Psoas muscle (tissue), 7 donors: ENCODE measurements at regions not wholly inside any gene's neighbourhood (a gene's known extent, or its start where the extent isn't known, plus 50 kb on each side); places are given as distances from the start of the nearest gene placed in this dataset.

Experiments
- ATAC-seq, 4 donors: fragments of 200-7000 bp; cut with Tn5 transposase; one replicate each; pipeline ENCODE4 v1.9.1; 2020; ENCODE audit warnings: moderate library complexity in 3 of 4, mild to moderate bottlenecking in 2 of 4
- DNase-seq, 2 donors: peaks; one replicate each; pipeline ENCODE4 v3.0.0-alpha.2; 2020
- H3K27ac ChIP-seq: fragments of 200-600 bp; one replicate; pipeline ENCODE4 v1.8.0; 2022
- H3K27me3 ChIP-seq, 3 donors: fragments of 200-600 bp in 1 of 3; one replicate each; pipeline versions ENCODE4 v1.6.1 to v1.8.0; 2013 to 2022; ENCODE audit warnings: low read length in 2 of 3, mild to moderate bottlenecking in 2 of 3, moderate library complexity in 1 of 3; ENCODE audit not compliant: insufficient read depth in 3 of 3
- H3K36me3 ChIP-seq, 2 donors: fragments of 200-600 bp in 1 of 2; one replicate each; pipeline versions ENCODE4 v1.6.1 to v1.8.0; 2013 to 2022; ENCODE audit warnings: low read depth in 1 of 2, mild to moderate bottlenecking in 1 of 2, moderate library complexity in 1 of 2; ENCODE audit not compliant: insufficient read depth in 1 of 2
- H3K4me1 ChIP-seq: fragments of 200-600 bp; one replicate; pipeline ENCODE4 v1.8.0; 2022
- H3K4me3 ChIP-seq: fragments of 200-600 bp; one replicate; pipeline ENCODE4 v1.8.0; 2022; ENCODE audit warnings: mild to moderate bottlenecking
- H3K9me3 ChIP-seq: fragments of 200-600 bp; one replicate; pipeline ENCODE4 v1.8.0; 2022
- CTCF ChIP-seq: fragments of 200-600 bp; IDR thresholded peaks from one replicate; pipeline ENCODE4 v1.8.0; 2022; ENCODE audit warnings: antibody characterized with exemption
- WGBS, 3 donors: extraction: QIAGEN DNeasy Blood & Tissue Kit; methylation state at CpG; one replicate each; pipeline versions ENCODE4 v1.1.6 to v1.1.7; 2013; 5-methylcytosine and 5-hydroxymethylcytosine counted together
- intact Hi-C, 2 donors: fragments of 100-400 bp; cut with DNase I; formaldehyde crosslinking; loops; one replicate each; pipeline versions ENCODE4 v1.11.0 to v1.14.2; 2022
- donor health status: healthy with polysubstance abuse.
- donor health status: DM: no; HTN: no; CAD: no; lungs with moderate emphysema.
- donor health status: Bipolar disorder and iron deficiency.
- donor health status: healthy.
- donor health status: DM: yes; HTN: yes; CAD: no.
- donor health status: DM: no; HTN: no; CAD: no.
- donor health status: DM: yes; HTN: yes; CAD: no.

- ATAC-seq = no peak
- no peak for TF ChIP-seq CTCF
- intact Hi-C loops = no loop called here
- H3K36me3 ChIP-seq = no peaks in the 10 kb centered on the region
- H3K9me3 ChIP-seq = no peaks in the 10 kb centered on the region
- no peak overlapping the region for H3K4me3 ChIP-seq
- H3K4me1 ChIP-seq = peaks cover 21% of the 10 kb centered on the region
- no peaks in the 10 kb centered on the region for H3K27me3 ChIP-seq
- DNase-seq = no peak
- H3K27ac ChIP-seq = peak overlapping the region; percentile 82
- WGBS, 3 donors = 88 to 93% (median 89%) methylated on average over 3 of the region's 3 CpGs
Observed at GRCh38 chr2:226680719-226681118, 118.9 kb downstream of the IRS1 start.

- no peak for TF ChIP-seq CTCF
- ATAC-seq (peak; percentile 90 to 97 (median 94)), DNase-seq (peak in 1 of 2 donors; percentile 56)
- H3K27ac ChIP-seq = peak overlapping the region; percentile 82
- intact Hi-C loops = no loop called here
- peaks cover 15% of the 10 kb centered on the region for H3K4me1 ChIP-seq
- no peaks in the 10 kb centered on the region for H3K9me3 ChIP-seq
- WGBS, 3 donors = 38 to 62% (median 41%) methylated on average over 7 of the region's 7 CpGs
- H3K27me3 ChIP-seq = no peaks in the 10 kb centered on the region
- peak overlapping the region; percentile 31 for H3K4me3 ChIP-seq
- no peaks in the 10 kb centered on the region for H3K36me3 ChIP-seq
Observed at GRCh38 chr2:226679389-226680065, 120.1 kb downstream of the IRS1 start.

GRCh38 chr2:226678422-226678821, 121.2 kb downstream of the IRS1 start:
- DNase-seq (no peak), ATAC-seq (no peak)
- H3K27ac ChIP-seq = peak overlapping the region; percentile 82
- intact Hi-C loops = no loop called here
- H3K4me1 ChIP-seq = peaks cover 4% of the 10 kb centered on the region
- H3K4me3 ChIP-seq = no peak overlapping the region
- H3K27me3 ChIP-seq = no peaks in the 10 kb centered on the region
- no peaks in the 10 kb centered on the region for H3K36me3 ChIP-seq
- no peak for TF ChIP-seq CTCF
- H3K9me3 ChIP-seq = no peaks in the 10 kb centered on the region
- 59 to 88% (median 74%) methylated on average over 4 of the region's 4 CpGs for WGBS, 3 donors

GRCh38 chr2:226677080-226677479, 122.5 kb downstream of the IRS1 start:
- DNase-seq (no peak), ATAC-seq (no peak)
- no peak for TF ChIP-seq CTCF
- intact Hi-C loops = no loop called here
- Histone ChIP-seq H3K36me3 (no peaks in the 10 kb centered on the region), H3K4me1 (peaks cover 10% of the 10 kb centered on the region), H3K27ac (no peak overlapping the region), H3K27me3 (no peaks in the 10 kb centered on the region), H3K9me3 (no peaks in the 10 kb centered on the region), H3K4me3 (no peak overlapping the region)
- WGBS, 3 donors = 53 to 97% (median 69%) methylated on average over 4 of the region's 4 CpGs

GRCh38 chr2:226676618-226677017, 123.0 kb downstream of the IRS1 start:
- Histone ChIP-seq H3K36me3 (no peaks in the 10 kb centered on the region), H3K27me3 (no peaks in the 10 kb centered on the region), H3K27ac (no peak overlapping the region), H3K4me1 (peaks cover 12% of the 10 kb centered on the region), H3K9me3 (no peaks in the 10 kb centered on the region), H3K4me3 (no peak overlapping the region)
- intact Hi-C loops = no loop called here
- DNase-seq = no peak
- WGBS, 3 donors = 70 to 77% (median 76%) methylated on average over 1 of the region's 1 CpG
- TF ChIP-seq CTCF = no peak
- no peak for ATAC-seq
